GM13976 (cell line): ENCODE measurements at regions not wholly inside any gene's neighbourhood (a gene's known extent, or its start where the extent isn't known, plus 50 kb on each side); places are given as distances from the start of the nearest gene placed in this dataset.

ENCODE experiments used
- DNase-seq: peaks from one replicate; pipeline ENCODE4 v3.0.0; 2012; ENCODE audit warnings: low spot score
- CTCF ChIP-seq: IDR thresholded peaks from 2 replicates; pipeline ENCODE4 v1.5.1; 2012; ENCODE audit warnings: borderline replicate concordance, mild to moderate bottlenecking; ENCODE audit not compliant: insufficient read depth; ENCODE audit errors: extremely low read depth, missing control alignments, control extremely low read depth
- in situ Hi-C: fragments of 300-500 bp; cut with MboI; formaldehyde crosslinking; loops from one replicate; pipeline ENCODE4 v1.12.0; 2022; ENCODE audit warnings: low sequenced_read_pairs, mixed read lengths, inconsistent platforms; ENCODE audit not compliant: unreplicated experiment

GRCh38 chr13:50140153-50140552 is 124.9 kb downstream of the KCNRG start:
- in situ Hi-C loops = no loop called here
- TF ChIP-seq CTCF = no peak
- no peak for DNase-seq

GRCh38 chr13:50140581-50141374 is 125.5 kb downstream of the KCNRG start:
- DNase-seq = no peak
- in situ Hi-C loops = no loop called here
- no peak for TF ChIP-seq CTCF

- no peak for TF ChIP-seq CTCF
Observed at GRCh38 chr13:50141375-50141975, 126.2 kb downstream of the KCNRG start.

GRCh38 chr13:50144246-50145160 is 129.3 kb downstream of the KCNRG start:
- in situ Hi-C loops = no loop called here
- no peak for TF ChIP-seq CTCF
- DNase-seq = no peak

More at GRCh38 chr13:50141375-50141975, 126.2 kb downstream of the KCNRG start:
- in situ Hi-C loops = no loop called here
- no peak for DNase-seq

GRCh38 chr13:50149214-50149613 is 134.0 kb downstream of the KCNRG start:
- DNase-seq = no peak
- no peak for TF ChIP-seq CTCF
- in situ Hi-C loops = no loop called here

- in situ Hi-C loops = no loop called here
- TF ChIP-seq CTCF = no peak
- no peak for DNase-seq
Observed at GRCh38 chr13:50149932-50150331, 134.7 kb downstream of the KCNRG start.
